GM12875 (cell line): ENCODE measurements at regions not wholly inside any gene's neighbourhood (a gene's known extent, or its start where the extent isn't known, plus 50 kb on each side); places are given as distances from the start of the nearest gene placed in this dataset.

ENCODE experiments used
- H3K4me3 ChIP-seq: one replicate; pipeline ENCODE4 v1.5.1; 2011; ENCODE audit warnings: low read depth, low read length, control low read depth
- CTCF ChIP-seq: IDR thresholded peaks from 2 replicates; pipeline ENCODE4 v1.5.1; 2011; ENCODE audit warnings: low read depth, mild to moderate bottlenecking, control low read depth, inconsistent platforms, low read length, moderate library complexity, borderline replicate concordance; ENCODE audit not compliant: insufficient read depth

- no peak overlapping the region for H3K4me3 ChIP-seq
- no peak for TF ChIP-seq CTCF
Measured at GRCh38 chr6:134478764-134479399, 161.0 kb upstream of the SGK1 start.

GRCh38 chr6:134477991-134478635 lies 160.2 kb upstream of the SGK1 start:
- TF ChIP-seq CTCF: no peak
- H3K4me3 ChIP-seq: no peak overlapping the region

- TF ChIP-seq CTCF: no peak
- no peak overlapping the region for H3K4me3 ChIP-seq
Measured at GRCh38 chr6:134474955-134475354, 157.0 kb upstream of the SGK1 start.

GRCh38 chr6:134472661-134473060 lies 154.7 kb upstream of the SGK1 start:
- H3K4me3 ChIP-seq: no peak overlapping the region
- no peak for TF ChIP-seq CTCF

- H3K4me3 ChIP-seq: no peak overlapping the region
- TF ChIP-seq CTCF: no peak
Measured at GRCh38 chr6:134472046-134472445, 154.1 kb upstream of the SGK1 start.

- H3K4me3 ChIP-seq: no peak overlapping the region
- TF ChIP-seq CTCF: no peak
Measured at GRCh38 chr6:134470457-134470975, 152.6 kb upstream of the SGK1 start.
